Psoas muscle (tissue), 7 donors: ENCODE measurements at regions not wholly inside any gene's neighbourhood (a gene's known extent, or its start where the extent isn't known, plus 50 kb on each side); places are given as distances from the start of the nearest gene placed in this dataset.

Source experiments
- ATAC-seq, 4 donors: fragments of 200-7000 bp; cut with Tn5 transposase; one replicate each; pipeline ENCODE4 v1.9.1; 2020; ENCODE audit warnings: moderate library complexity in 3 of 4, mild to moderate bottlenecking in 2 of 4
- DNase-seq, 2 donors: peaks; one replicate each; pipeline ENCODE4 v3.0.0-alpha.2; 2020
- H3K27ac ChIP-seq: fragments of 200-600 bp; one replicate; pipeline ENCODE4 v1.8.0; 2022
- H3K27me3 ChIP-seq, 3 donors: fragments of 200-600 bp in 1 of 3; one replicate each; pipeline versions ENCODE4 v1.6.1 to v1.8.0; 2013 to 2022; ENCODE audit warnings: low read length in 2 of 3, mild to moderate bottlenecking in 2 of 3, moderate library complexity in 1 of 3; ENCODE audit not compliant: insufficient read depth in 3 of 3
- H3K36me3 ChIP-seq, 2 donors: fragments of 200-600 bp in 1 of 2; one replicate each; pipeline versions ENCODE4 v1.6.1 to v1.8.0; 2013 to 2022; ENCODE audit warnings: low read depth in 1 of 2, mild to moderate bottlenecking in 1 of 2, moderate library complexity in 1 of 2; ENCODE audit not compliant: insufficient read depth in 1 of 2
- H3K4me1 ChIP-seq: fragments of 200-600 bp; one replicate; pipeline ENCODE4 v1.8.0; 2022
- H3K4me3 ChIP-seq: fragments of 200-600 bp; one replicate; pipeline ENCODE4 v1.8.0; 2022; ENCODE audit warnings: mild to moderate bottlenecking
- H3K9me3 ChIP-seq: fragments of 200-600 bp; one replicate; pipeline ENCODE4 v1.8.0; 2022
- WGBS, 3 donors: extraction: QIAGEN DNeasy Blood & Tissue Kit; methylation state at CpG; one replicate each; pipeline versions ENCODE4 v1.1.6 to v1.1.7; 2013; 5-methylcytosine and 5-hydroxymethylcytosine counted together
- intact Hi-C, 2 donors: fragments of 100-400 bp; cut with DNase I; formaldehyde crosslinking; loops; one replicate each; pipeline versions ENCODE4 v1.11.0 to v1.14.2; 2022
- TF ChIP-seq, protein P1 (sequence below): fragments of 200-600 bp; IDR thresholded peaks from one replicate; pipeline ENCODE4 v1.8.0; 2022; ENCODE audit warnings: antibody characterized with exemption
- donor health status: healthy with polysubstance abuse.
- donor health status: DM: no; HTN: no; CAD: no; lungs with moderate emphysema.
- donor health status: Bipolar disorder and iron deficiency.
- donor health status: healthy.
- donor health status: DM: yes; HTN: yes; CAD: no.
- donor health status: DM: no; HTN: no; CAD: no.
- donor health status: DM: yes; HTN: yes; CAD: no.

DNA sequence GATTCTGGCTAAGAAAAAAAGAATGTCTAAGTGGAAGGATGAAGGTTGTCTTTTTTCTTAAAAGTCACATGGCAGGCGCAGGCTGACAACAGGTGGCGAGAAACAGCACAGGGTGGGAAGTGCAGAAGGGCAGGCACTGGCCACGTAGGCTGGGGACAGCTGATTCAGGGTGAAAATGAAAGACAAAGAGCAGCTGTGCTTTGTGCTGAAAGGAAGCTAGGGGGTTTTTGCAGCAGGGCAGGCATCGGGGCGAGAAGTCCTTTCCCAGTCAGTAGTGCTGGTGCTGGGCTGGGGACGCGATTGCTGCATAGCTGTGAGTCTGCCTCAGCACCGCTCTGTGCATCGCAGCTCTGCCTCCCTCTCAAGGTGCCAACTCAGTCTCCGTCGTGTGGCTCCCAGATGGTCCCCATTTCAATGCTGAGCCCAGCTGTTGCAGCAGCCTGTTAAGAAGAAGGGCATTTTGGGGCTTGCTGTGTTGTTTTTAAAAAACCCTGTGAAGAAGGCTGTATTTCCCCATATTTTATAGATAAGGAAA is 183.1 kb upstream of the CCL2 start:
- intact Hi-C loops = no loop called here
- H3K36me3 ChIP-seq = no peaks in the 10 kb centered on the region
- DNase-seq = no peak
- no peaks in the 10 kb centered on the region for H3K27me3 ChIP-seq
- TF ChIP-seq, protein P1, sequence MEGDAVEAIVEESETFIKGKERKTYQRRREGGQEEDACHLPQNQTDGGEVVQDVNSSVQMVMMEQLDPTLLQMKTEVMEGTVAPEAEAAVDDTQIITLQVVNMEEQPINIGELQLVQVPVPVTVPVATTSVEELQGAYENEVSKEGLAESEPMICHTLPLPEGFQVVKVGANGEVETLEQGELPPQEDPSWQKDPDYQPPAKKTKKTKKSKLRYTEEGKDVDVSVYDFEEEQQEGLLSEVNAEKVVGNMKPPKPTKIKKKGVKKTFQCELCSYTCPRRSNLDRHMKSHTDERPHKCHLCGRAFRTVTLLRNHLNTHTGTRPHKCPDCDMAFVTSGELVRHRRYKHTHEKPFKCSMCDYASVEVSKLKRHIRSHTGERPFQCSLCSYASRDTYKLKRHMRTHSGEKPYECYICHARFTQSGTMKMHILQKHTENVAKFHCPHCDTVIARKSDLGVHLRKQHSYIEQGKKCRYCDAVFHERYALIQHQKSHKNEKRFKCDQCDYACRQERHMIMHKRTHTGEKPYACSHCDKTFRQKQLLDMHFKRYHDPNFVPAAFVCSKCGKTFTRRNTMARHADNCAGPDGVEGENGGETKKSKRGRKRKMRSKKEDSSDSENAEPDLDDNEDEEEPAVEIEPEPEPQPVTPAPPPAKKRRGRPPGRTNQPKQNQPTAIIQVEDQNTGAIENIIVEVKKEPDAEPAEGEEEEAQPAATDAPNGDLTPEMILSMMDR = no peak
- ATAC-seq = no peak
- 27 to 35% (median 31%) methylated on average over 11 of the region's 11 CpGs for WGBS, 3 donors
- no peaks in the 10 kb centered on the region for H3K9me3 ChIP-seq
- H3K27ac ChIP-seq = no peak overlapping the region
- H3K4me3 ChIP-seq = no peak overlapping the region
- no peaks in the 10 kb centered on the region for H3K4me1 ChIP-seq

DNA sequence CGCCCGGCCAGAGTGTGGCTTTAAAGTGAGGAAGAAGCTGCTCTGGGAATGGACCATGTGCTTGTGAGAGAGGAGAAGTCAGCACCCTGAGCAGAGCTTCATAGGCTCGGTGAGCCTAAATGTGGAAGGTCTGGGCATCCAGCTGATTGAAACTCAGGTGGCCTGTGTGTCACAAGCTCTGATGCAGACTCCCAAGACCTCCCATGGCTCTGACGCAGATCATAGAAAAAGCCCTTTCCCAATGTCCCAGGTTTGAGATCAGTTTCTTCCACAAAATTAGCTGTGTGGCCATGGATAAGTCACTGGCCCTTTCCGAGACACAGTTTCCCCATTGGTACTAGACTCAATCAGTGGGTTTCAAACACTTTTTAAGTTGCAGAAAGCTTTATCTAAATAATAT is 180.0 kb upstream of the CCL2 start:
- no peaks in the 10 kb centered on the region for H3K36me3 ChIP-seq
- intact Hi-C loops = no loop called here
- DNase-seq (no peak), ATAC-seq (no peak)
- 92 to 94% (median 92%) methylated on average over 5 of the region's 5 CpGs for WGBS, 3 donors
- peaks cover 0 to 4% (median 0%) of the 10 kb centered on the region in 3 donors for H3K27me3 ChIP-seq
- TF ChIP-seq, protein P1 = no peak
- H3K27ac ChIP-seq = no peak overlapping the region
- H3K9me3 ChIP-seq = no peaks in the 10 kb centered on the region
- no peak overlapping the region for H3K4me3 ChIP-seq
- H3K4me1 ChIP-seq = no peaks in the 10 kb centered on the region

DNA sequence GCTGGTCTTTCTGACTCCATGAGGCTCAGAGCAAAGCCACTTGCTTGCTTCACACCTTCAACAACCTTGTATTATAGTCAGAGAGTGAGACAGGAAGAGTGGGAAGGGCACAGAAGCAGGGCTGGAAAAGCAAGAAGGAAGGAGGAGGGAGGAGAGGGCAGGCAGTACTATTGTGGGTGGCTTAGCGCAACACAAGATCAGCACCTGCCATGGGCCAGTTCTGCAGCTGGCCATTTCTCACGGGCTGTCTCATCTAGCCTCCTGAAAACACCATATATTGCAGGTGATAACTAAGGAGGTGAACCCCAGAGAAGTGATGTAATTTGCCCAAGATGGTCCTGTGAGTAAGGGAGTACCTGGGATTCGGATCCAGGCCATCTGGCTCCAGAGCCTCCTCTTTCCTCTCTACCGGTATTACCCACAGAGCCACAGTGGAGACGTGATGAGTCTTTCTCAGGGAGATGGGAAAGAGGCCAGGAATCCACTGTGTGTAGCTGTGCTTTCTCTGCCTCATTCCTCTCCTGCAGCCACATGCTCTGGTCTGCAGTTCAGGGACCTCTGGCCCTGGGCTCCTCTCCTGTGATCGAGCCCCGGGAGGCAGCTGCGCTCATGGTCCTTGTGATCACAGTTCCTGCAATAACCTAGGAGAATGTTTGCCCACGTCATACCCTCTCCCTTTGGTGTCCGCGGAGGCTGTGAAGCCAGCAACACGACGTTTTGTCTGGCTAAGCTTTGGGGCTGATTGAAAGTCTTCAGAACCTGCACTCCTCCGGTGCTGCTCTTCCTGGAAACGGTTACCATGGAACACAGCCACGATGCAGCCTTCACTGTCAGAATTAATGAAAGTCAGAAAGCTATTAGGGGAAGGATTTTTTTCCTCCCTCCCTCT is 178.1 kb upstream of the CCL2 start:
- H3K36me3 ChIP-seq = no peaks in the 10 kb centered on the region
- no peak overlapping the region for H3K27ac ChIP-seq
- ATAC-seq = no peak
- no peak overlapping the region for H3K4me3 ChIP-seq
- DNase-seq = no peak
- intact Hi-C loops = no loop called here
- peaks cover 0 to 4% (median 0%) of the 10 kb centered on the region in 3 donors for H3K27me3 ChIP-seq
- TF ChIP-seq, protein P1 = no peak
- no peaks in the 10 kb centered on the region for H3K4me1 ChIP-seq
- H3K9me3 ChIP-seq = no peaks in the 10 kb centered on the region
- WGBS, 3 donors = 49 to 53% (median 50%) methylated on average over 16 of the region's 16 CpGs

DNA sequence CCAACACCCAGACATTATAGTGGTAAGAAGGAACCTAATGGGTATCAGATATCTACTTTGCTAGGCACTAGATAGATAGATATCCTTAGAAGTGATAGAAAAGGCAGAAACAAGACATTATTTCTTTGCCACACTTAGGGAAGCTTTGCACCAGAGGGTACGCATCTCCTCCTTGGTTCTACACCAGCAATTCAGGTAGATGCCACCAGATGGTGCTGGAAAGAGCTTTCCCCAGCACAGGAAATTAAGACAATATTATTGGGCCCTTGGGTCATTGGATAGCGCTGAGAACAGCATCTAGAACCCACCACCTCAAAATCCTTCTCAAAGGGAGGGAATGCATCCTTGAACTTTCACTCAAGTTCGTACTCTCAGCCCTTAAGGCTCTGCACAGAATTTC is 173.8 kb upstream of the CCL2 start:
- intact Hi-C loops = no loop called here
- 55 to 70% (median 66%) methylated on average over 3 of the region's 3 CpGs for WGBS, 3 donors

More for the DNA sequence above, 173.8 kb upstream of the CCL2 start:
- Histone ChIP-seq H3K27me3 (peaks cover 0 to 4% (median 0%) of the 10 kb centered on the region in 3 donors), H3K9me3 (no peaks in the 10 kb centered on the region), H3K27ac (no peak overlapping the region), H3K4me3 (no peak overlapping the region), H3K4me1 (no peaks in the 10 kb centered on the region), H3K36me3 (no peaks in the 10 kb centered on the region)
- ATAC-seq (no peak), DNase-seq (no peak)
- TF ChIP-seq, protein P1 = no peak
